DOHH2 (cell line): ENCODE measurements at regions not wholly inside any gene's neighbourhood (a gene's known extent, or its start where the extent isn't known, plus 50 kb on each side); places are given as distances from the start of the nearest gene placed in this dataset.

ENCODE experiments used
- CTCF ChIP-seq: fragments of 200-600 bp; sonication (generic); IDR thresholded peaks from one replicate; pipeline ENCODE4 v1.5.1; 2014; ENCODE audit warnings: antibody characterized with exemption, mild to moderate bottlenecking, low read depth, low read length; ENCODE audit not compliant: poor library complexity, severe bottlenecking
- EZH2phosphoT487 ChIP-seq: fragments of 200-600 bp; sonication (generic); IDR thresholded peaks from 2 replicates; pipeline ENCODE4 v1.6.1; 2017; ENCODE audit warnings: borderline replicate concordance, mild to moderate bottlenecking, antibody characterized with exemption, low read length, moderate library complexity, mixed read lengths

DNA sequence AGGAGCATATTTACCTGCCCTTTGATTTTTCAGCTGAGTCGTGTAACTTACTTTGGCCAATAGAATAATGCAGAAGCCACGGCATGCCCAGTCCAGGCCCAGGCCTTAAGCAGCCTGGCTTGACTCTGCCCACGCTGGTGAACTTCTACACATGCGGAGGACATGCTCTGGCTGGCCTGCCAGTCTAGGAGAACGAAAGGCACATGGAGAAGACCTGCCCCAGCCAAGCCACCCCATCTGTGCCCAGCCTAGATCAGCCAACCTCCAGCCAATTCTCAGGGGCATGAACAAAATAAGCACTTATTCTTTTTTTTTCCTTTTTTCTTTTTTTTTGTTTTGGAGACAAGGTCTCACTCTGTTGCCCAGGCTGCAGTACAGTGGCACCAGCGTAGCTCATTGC is 112.7 kb upstream of the NANOS1 start:
- TF ChIP-seq CTCF (no peak), EZH2phosphoT487 (no peak)
